HG02623 (cell line): ENCODE measurements at regions not wholly inside any gene's neighbourhood (a gene's known extent, or its start where the extent isn't known, plus 50 kb on each side); places are given as distances from the start of the nearest gene placed in this dataset.
"Not testable (repeated sequence)": the region's sequence is repeated elsewhere in the genome, so short reads cannot be mapped to it uniquely, and the experiment has no call there.

Source experiments
- ATAC-seq: cut with Tn5 transposase; IDR thresholded peaks from one replicate; pipeline ENCODE4 v1.9.1; 2021; ENCODE audit warnings: moderate library complexity; ENCODE audit not compliant: unreplicated experiment

- ATAC-seq: no peak
These were observed 123.7 kb upstream of the KIF26B start for GRCh38 chr1:245031041-245031440.

- no peak for ATAC-seq
These were observed 128.5 kb upstream of the KIF26B start for GRCh38 chr1:245026247-245026646.

GRCh38 chr1:245025525-245025924 lies 129.3 kb upstream of the KIF26B start:
- ATAC-seq: no peak

GRCh38 chr1:245023222-245023621 lies 131.6 kb upstream of the KIF26B start:
- no peak for ATAC-seq

- no peak for ATAC-seq
These were observed 134.8 kb upstream of the KIF26B start for GRCh38 chr1:245019910-245020486.

GRCh38 chr1:245016700-245017099 lies 138.1 kb upstream of the KIF26B start:
- ATAC-seq: no peak

GRCh38 chr1:245015031-245015430 lies 139.8 kb upstream of the KIF26B start:
- no peak for ATAC-seq

GRCh38 chr1:245014247-245015029 lies 140.3 kb upstream of the KIF26B start:
- ATAC-seq: no peak

GRCh38 chr1:245010018-245010614 lies 144.7 kb upstream of the KIF26B start:
- ATAC-seq: no peak

- ATAC-seq: no peak
These were observed 144.4 kb upstream of the HNRNPU start for GRCh38 chr1:245008761-245009160.

- ATAC-seq: no peak
These were observed 143.5 kb upstream of the HNRNPU start for GRCh38 chr1:245007852-245008251.

- ATAC-seq: no peak
These were observed 138.9 kb upstream of the HNRNPU start for GRCh38 chr1:245003246-245003645.

GRCh38 chr1:245001252-245001651 lies 136.9 kb upstream of the HNRNPU start:
- ATAC-seq: no peak

GRCh38 chr1:245000872-245001188 lies 136.5 kb upstream of the HNRNPU start:
- ATAC-seq: no peak

- ATAC-seq: not testable (repeated sequence)
These were observed 135.3 kb upstream of the HNRNPU start for GRCh38 chr1:244999644-245000043.

GRCh38 chr1:244998717-244999346 lies 134.5 kb upstream of the HNRNPU start:
- no peak for ATAC-seq

- no peak for ATAC-seq
These were observed 131.5 kb upstream of the HNRNPU start for GRCh38 chr1:244995602-244996400.

- ATAC-seq: no peak
These were observed 128.5 kb upstream of the HNRNPU start for GRCh38 chr1:244992833-244993232.

GRCh38 chr1:244989813-244990212 lies 125.5 kb upstream of the HNRNPU start:
- ATAC-seq: no peak

- ATAC-seq: no peak
These were observed 124.2 kb upstream of the HNRNPU start for GRCh38 chr1:244988521-244988920.

- ATAC-seq: no peak
These were observed 116.3 kb upstream of the HNRNPU start for GRCh38 chr1:244980605-244981004.
